ENCODE measurements at regions not wholly inside any gene's neighbourhood (a gene's known extent, or its start where the extent isn't known, plus 50 kb on each side); places are given as distances from the start of the nearest gene placed in this dataset.

- H3K4me1 ChIP-seq, result peaks cover 0 to 10% (median 0%) of the 10 kb centered on the region in 4 donors
- no peaks in the 10 kb centered on the region for H3K36me3 ChIP-seq
- no peaks in the 10 kb centered on the region for H3K27me3 ChIP-seq
- TF ChIP-seq CTCF (IDR thresholded peaks at IDR 0.05) (no peak), POLR2A (IDR thresholded peaks at IDR 0.05) (no peak)
- ATAC-seq, result peak in 1 of 4 donors; percentile 14
- intact Hi-C loops (cut with DNase I), result no loop called here
- no peak overlapping the region for H3K4me3 ChIP-seq
- H3K9me3 ChIP-seq, result no peaks in the 10 kb centered on the region
- 92% methylated on average over 2 of the region's 2 CpGs for WGBS (ENCODE audit: insufficient coverage, low coverage, low lambda C conversion rate, missing lambda C conversion rate)
- DNase-seq, result no peak
- no peak overlapping the region for H3K27ac ChIP-seq
These were observed 75.9 kb upstream of the LOC128125822 start for GRCh38 chr6:63496361-63496804.

GRCh38 chr6:63502156-63502555 is 70.1 kb upstream of the LOC128125822 start:
- Histone ChIP-seq H3K4me3 (no peak overlapping the region), H3K36me3 (no peaks in the 10 kb centered on the region), H3K4me1 (peaks cover 0 to 10% (median 0%) of the 10 kb centered on the region in 4 donors), H3K27me3 (no peaks in the 10 kb centered on the region), H3K27ac (peak overlapping the region in 1 of 3 donors; percentile 30), H3K9me3 (no peaks in the 10 kb centered on the region)
- TF ChIP-seq CTCF (IDR thresholded peaks at IDR 0.05) (no peak), POLR2A (IDR thresholded peaks at IDR 0.05) (no peak)
- ATAC-seq (no peak), DNase-seq (no peak)
- intact Hi-C loops (cut with DNase I), result no loop called here

- no peak for ATAC-seq
- TF ChIP-seq POLR2A (IDR thresholded peaks at IDR 0.05) (no peak), CTCF (IDR thresholded peaks at IDR 0.05) (no peak)
- no peaks in the 10 kb centered on the region for H3K36me3 ChIP-seq
- 94% methylated on average over 3 of the region's 5 CpGs for WGBS (ENCODE audit: insufficient coverage, low coverage, low lambda C conversion rate, missing lambda C conversion rate)
- H3K27me3 ChIP-seq, result no peaks in the 10 kb centered on the region
- no peaks in the 10 kb centered on the region for H3K9me3 ChIP-seq
- DNase-seq, result no peak
- H3K4me3 ChIP-seq, result no peak overlapping the region
- intact Hi-C loops (cut with DNase I), result no loop called here
- no peak overlapping the region for H3K27ac ChIP-seq
- H3K4me1 ChIP-seq, result peaks cover 0 to 10% (median 0%) of the 10 kb centered on the region in 4 donors
These were observed 69.1 kb upstream of the LOC128125822 start for GRCh38 chr6:63503199-63503598.

GRCh38 chr6:63504777-63505384 is 67.4 kb upstream of the LOC128125822 start:
- no peaks in the 10 kb centered on the region for H3K36me3 ChIP-seq
- H3K4me1 ChIP-seq, result peaks cover 0 to 22% (median 3%) of the 10 kb centered on the region in 4 donors
- TF ChIP-seq CTCF (IDR thresholded peaks at IDR 0.05), result no peak
- no peak for TF ChIP-seq POLR2A (IDR thresholded peaks at IDR 0.05)
- no peaks in the 10 kb centered on the region for H3K27me3 ChIP-seq
- H3K27ac ChIP-seq, result no peak overlapping the region
- 85% methylated on average over 3 of the region's 3 CpGs for WGBS (ENCODE audit: insufficient coverage, low coverage, low lambda C conversion rate, missing lambda C conversion rate)
- no peaks in the 10 kb centered on the region for H3K9me3 ChIP-seq
- no peak overlapping the region for H3K4me3 ChIP-seq
- DNase-seq (no peak), ATAC-seq (peak in 1 of 4 donors; percentile 8)
- intact Hi-C loops (cut with DNase I), result no loop called here

Measured in right lobe of liver (tissue), 6 donors.